Panc1 (cell line): ENCODE measurements at regions not wholly inside any gene's neighbourhood (a gene's known extent, or its start where the extent isn't known, plus 50 kb on each side); places are given as distances from the start of the nearest gene placed in this dataset.
"Not testable (repeated sequence)": the region's sequence is repeated elsewhere in the genome, so short reads cannot be mapped to it uniquely, and the experiment has no call there.

Source experiments
- ATAC-seq: fragments of 200-7000 bp; cut with Tn5 transposase; 2 replicates; pipeline ENCODE4 v1.9.1; 2020; ENCODE audit warnings: mild to moderate bottlenecking, moderate library complexity
- BruUV-seq: library from RNA; stranded (reverse); fragments of 400-500 nt; replicated peaks from 2 replicates; lab custom pipeline; 2021; lab: Mats Ljungman, UMichigan
- CTCF ChIA-PET: fragments of 300-600 bp; sonication (Branson Sonifier 250); formaldehyde crosslinking; loops from one replicate; lab custom pipeline; 2022; ENCODE audit warnings: antibody characterized with exemption; lab: Charles Lee
- POLR2A ChIA-PET: fragments of 300-600 bp; sonication (Branson Sonifier 250); formaldehyde crosslinking; loops from one replicate; lab custom pipeline; 2022; ENCODE audit warnings: antibody characterized with exemption; lab: Charles Lee
- DNase-seq: peaks from one replicate; pipeline ENCODE4 v3.0.0-alpha.2; 2010; ENCODE audit warnings: low read depth, low spot score
- H3K27ac ChIP-seq: 2 replicates; pipeline ENCODE4 v1.5.1; 2011; ENCODE audit warnings: mild to moderate bottlenecking, low read length, inconsistent platforms
- H3K27me3 ChIP-seq: fragments of 200-500 bp; sonication (Bioruptor generic); 2 replicates; pipeline ENCODE4 v1.6.0; 2014; ENCODE audit warnings: low read length, inconsistent platforms; ENCODE audit not compliant: control insufficient read depth, insufficient read depth
- H3K36me3 ChIP-seq: fragments of 200-500 bp; sonication (Bioruptor generic); 2 replicates; pipeline ENCODE4 v1.5.1; 2014; ENCODE audit warnings: inconsistent platforms, mild to moderate bottlenecking, low read length, moderate library complexity; ENCODE audit not compliant: control insufficient read depth, insufficient read depth
- H3K4me1 ChIP-seq: 2 replicates; pipeline ENCODE4 v1.5.1; 2011; ENCODE audit warnings: inconsistent platforms, mild to moderate bottlenecking, low read length, moderate library complexity; ENCODE audit not compliant: control insufficient read depth, insufficient read depth
- H3K4me3 ChIP-seq, 2 experiments: 2 replicates each; pipeline ENCODE4 v1.5.1; 2011 to 2012; ENCODE audit warnings: low read depth in 2 of 2, low read length in 2 of 2, mild to moderate bottlenecking in 2 of 2, inconsistent platforms in 1 of 2, moderate library complexity in 1 of 2
- H3K9me3 ChIP-seq: fragments of 200-500 bp; sonication (Bioruptor generic); 2 replicates; pipeline ENCODE4 v1.5.1; 2014; ENCODE audit warnings: low read depth, mild to moderate bottlenecking, inconsistent platforms, low read length, moderate library complexity; ENCODE audit not compliant: control insufficient read depth, insufficient read depth
- in situ Hi-C: cut with HindIII; loops from 2 replicates; pipeline ENCODE4 v1.10.0; 2016; ENCODE audit warnings: low sequenced_read_pairs, low pct_unique_long_range_greater_than_20kb
- intact Hi-C: fragments of 100-400 bp; cut with micrococcal nuclease; formaldehyde crosslinking; loops from one replicate; pipeline ENCODE4 v1.10.0; 2022; ENCODE audit not compliant: unreplicated experiment

- ATAC-seq, intact Hi-C loops, DNase-seq, BruUV-seq, CTCF ChIA-PET, in situ Hi-C loops, H3K9me3 ChIP-seq, H3K4me3 ChIP-seq, H3K27ac ChIP-seq, H3K4me1 ChIP-seq, POLR2A ChIA-PET, H3K36me3 ChIP-seq, H3K27me3 ChIP-seq: not testable (repeated sequence)
These were observed 113.8 kb upstream of the SEC22B start for GRCh38 chr1:120290105-120290504.

- intact Hi-C loops, in situ Hi-C loops, H3K36me3 ChIP-seq, BruUV-seq, H3K4me3 ChIP-seq, H3K27me3 ChIP-seq, H3K9me3 ChIP-seq, CTCF ChIA-PET, DNase-seq, H3K27ac ChIP-seq, POLR2A ChIA-PET, H3K4me1 ChIP-seq: not testable (repeated sequence)
- ATAC-seq = 0 out of 2 replicates have a peak, but pooled peaks have one; percentile 17
These were observed 113.3 kb upstream of the SEC22B start for GRCh38 chr1:120289601-120290074.

DNA sequence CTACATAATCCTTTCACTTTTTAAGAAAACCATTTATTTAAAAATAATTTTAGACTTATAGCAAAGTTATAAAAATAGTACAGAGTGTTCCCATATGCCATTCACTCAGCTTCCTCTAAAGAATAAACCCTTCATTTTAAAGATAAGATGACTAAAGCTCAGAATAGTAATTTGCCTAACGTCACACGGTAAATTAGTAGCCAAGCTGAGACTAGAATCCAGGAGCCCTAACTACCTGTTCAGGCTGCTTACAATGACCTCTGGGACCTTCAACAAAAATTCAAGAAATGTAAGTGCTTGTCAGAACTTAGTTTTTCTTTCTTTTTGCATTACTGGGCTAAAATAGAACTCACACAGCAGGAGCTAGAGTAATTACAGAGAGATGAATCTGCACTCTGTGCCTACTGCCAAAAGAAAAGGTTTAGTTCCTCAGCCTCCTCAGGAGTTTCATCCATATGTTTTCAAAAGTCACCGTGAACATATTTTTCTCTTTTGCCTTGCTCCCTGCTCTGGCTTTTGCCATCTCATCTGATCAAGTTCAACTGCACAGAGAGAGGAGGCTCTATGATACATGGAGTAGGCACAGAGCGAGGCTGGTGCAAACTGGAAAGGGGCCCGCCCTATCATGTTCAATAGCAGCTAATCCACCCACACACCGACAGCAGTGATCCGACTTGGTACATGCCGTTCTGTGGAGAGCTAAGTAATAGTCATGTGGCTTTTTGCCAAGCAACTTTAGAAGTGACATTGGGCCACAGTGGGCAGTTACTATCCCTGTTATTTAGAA is 112.7 kb upstream of the SEC22B start:
- H3K27me3 ChIP-seq, H3K36me3 ChIP-seq, H3K4me3 ChIP-seq, POLR2A ChIA-PET, H3K4me1 ChIP-seq, in situ Hi-C loops, H3K27ac ChIP-seq, H3K9me3 ChIP-seq, DNase-seq, CTCF ChIA-PET, intact Hi-C loops, BruUV-seq: not testable (repeated sequence)
- 0 out of 2 replicates have a peak, but pooled peaks have one; percentile 21 for ATAC-seq

- H3K27me3 ChIP-seq, intact Hi-C loops, CTCF ChIA-PET, H3K4me1 ChIP-seq, BruUV-seq, H3K9me3 ChIP-seq, in situ Hi-C loops, H3K4me3 ChIP-seq, DNase-seq, POLR2A ChIA-PET, H3K27ac ChIP-seq, ATAC-seq, H3K36me3 ChIP-seq: not testable (repeated sequence)
These were observed 111.8 kb upstream of the SEC22B start for GRCh38 chr1:120288167-120288566.

GRCh38 chr1:120282744-120283464 is 106.6 kb upstream of the SEC22B start:
- intact Hi-C loops, DNase-seq, BruUV-seq, ATAC-seq, H3K4me1 ChIP-seq, POLR2A ChIA-PET, H3K4me3 ChIP-seq, in situ Hi-C loops, H3K36me3 ChIP-seq, CTCF ChIA-PET, H3K9me3 ChIP-seq, H3K27me3 ChIP-seq, H3K27ac ChIP-seq: not testable (repeated sequence)

GRCh38 chr1:120278259-120278610 is 101.9 kb upstream of the SEC22B start:
- BruUV-seq, POLR2A ChIA-PET: not testable (repeated sequence)

DNA sequence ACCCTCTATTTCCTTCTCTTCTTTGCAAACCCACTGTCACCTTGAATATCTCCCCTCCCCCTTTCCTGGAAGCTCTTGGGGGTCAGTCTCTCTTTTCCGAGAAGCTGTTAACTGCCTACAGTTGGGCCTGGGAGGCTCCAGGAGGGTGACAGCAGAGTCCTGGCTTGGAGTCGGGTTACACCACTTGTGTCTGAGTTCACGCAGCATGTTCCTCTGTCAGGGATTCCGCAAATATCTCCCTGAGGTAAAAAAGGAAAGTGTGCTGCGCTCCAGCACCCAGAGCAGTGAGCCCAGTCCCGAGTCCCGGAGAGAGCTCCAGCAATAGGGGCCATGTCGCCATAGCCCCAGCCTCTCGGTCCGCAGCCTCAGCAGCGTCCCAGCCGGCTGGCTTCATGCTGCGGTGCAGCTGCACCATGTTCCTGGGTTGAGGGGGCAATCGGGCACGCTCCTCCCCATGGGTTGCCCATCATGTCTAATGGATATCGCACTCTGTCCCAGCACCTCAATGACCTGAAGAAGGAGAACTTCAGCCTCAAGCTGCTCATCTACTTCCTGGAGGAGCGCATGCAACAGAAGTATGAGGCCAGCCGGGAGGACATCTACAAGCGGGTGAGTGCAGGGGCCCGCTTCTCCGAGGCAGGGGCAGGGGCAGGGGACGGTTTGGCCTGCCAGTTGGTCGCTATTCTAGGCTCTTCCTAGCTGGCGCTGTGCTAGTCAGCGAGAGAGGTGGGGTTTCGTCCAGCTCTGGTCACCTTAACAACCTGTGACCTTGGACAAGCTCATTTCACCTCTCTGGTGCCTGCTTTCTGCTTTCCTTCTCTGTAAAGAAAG is 101.3 kb upstream of the SEC22B start:
- H3K36me3 ChIP-seq, H3K4me1 ChIP-seq, POLR2A ChIA-PET, in situ Hi-C loops, H3K4me3 ChIP-seq, H3K9me3 ChIP-seq, H3K27me3 ChIP-seq, H3K27ac ChIP-seq, intact Hi-C loops, BruUV-seq, ATAC-seq, CTCF ChIA-PET, DNase-seq: not testable (repeated sequence)

More at GRCh38 chr1:120278259-120278610, 101.9 kb upstream of the SEC22B start:
- in situ Hi-C loops, H3K4me1 ChIP-seq, ATAC-seq, H3K9me3 ChIP-seq, H3K36me3 ChIP-seq, CTCF ChIA-PET, H3K4me3 ChIP-seq, H3K27me3 ChIP-seq, H3K27ac ChIP-seq, intact Hi-C loops, DNase-seq: not testable (repeated sequence)
